ENCODE measurements at regions not wholly inside any gene's neighbourhood (a gene's known extent, or its start where the extent isn't known, plus 50 kb on each side); places are given as distances from the start of the nearest gene placed in this dataset.

DNA sequence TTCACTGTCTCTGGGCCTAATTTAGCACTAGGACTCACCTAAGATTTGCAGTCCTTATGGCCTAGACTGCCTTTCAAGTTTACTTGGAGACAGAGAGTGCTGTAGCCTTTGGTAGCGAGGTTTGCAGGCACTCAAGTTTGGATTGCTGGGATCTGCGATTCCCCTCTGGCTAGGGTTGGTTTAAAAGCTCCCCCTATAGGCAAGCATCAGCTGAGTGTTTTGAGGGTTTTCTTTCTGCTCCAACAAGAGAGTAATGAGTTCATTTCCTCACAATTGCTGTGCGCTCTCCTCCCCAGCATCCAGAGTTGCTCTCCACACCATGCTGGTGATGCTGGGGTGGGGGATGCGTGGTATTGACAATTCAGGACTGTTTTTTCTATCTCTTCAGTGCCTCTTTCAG lies 206.9 kb downstream of the GLUD2 start:
- TF ChIP-seq, protein P1, sequence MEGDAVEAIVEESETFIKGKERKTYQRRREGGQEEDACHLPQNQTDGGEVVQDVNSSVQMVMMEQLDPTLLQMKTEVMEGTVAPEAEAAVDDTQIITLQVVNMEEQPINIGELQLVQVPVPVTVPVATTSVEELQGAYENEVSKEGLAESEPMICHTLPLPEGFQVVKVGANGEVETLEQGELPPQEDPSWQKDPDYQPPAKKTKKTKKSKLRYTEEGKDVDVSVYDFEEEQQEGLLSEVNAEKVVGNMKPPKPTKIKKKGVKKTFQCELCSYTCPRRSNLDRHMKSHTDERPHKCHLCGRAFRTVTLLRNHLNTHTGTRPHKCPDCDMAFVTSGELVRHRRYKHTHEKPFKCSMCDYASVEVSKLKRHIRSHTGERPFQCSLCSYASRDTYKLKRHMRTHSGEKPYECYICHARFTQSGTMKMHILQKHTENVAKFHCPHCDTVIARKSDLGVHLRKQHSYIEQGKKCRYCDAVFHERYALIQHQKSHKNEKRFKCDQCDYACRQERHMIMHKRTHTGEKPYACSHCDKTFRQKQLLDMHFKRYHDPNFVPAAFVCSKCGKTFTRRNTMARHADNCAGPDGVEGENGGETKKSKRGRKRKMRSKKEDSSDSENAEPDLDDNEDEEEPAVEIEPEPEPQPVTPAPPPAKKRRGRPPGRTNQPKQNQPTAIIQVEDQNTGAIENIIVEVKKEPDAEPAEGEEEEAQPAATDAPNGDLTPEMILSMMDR (IDR thresholded peaks at IDR 0.05), result no peak
- TF ChIP-seq POLR2A (IDR thresholded peaks at IDR 0.05), result no peak

Data from testis (tissue), 2 donors.